CD4-positive, alpha-beta T cell (primary cell): ENCODE measurements at regions not wholly inside any gene's neighbourhood (a gene's known extent, or its start where the extent isn't known, plus 50 kb on each side); places are given as distances from the start of the nearest gene placed in this dataset.

Source experiments
- ATAC-seq: fragments of 200-7000 bp; cut with Tn5 transposase; one replicate; pipeline ENCODE4 v1.10.0; 2022; ENCODE audit warnings: mild to moderate bottlenecking; ENCODE audit not compliant: poor library complexity
- CTCF ChIA-PET: fragments of 350-600 bp; sonication (Branson Sonifier 250); formaldehyde crosslinking; loops from one replicate; lab custom pipeline; 2021; ENCODE audit warnings: antibody characterized with exemption, inconsistent platforms; lab: Charles Lee
- POLR2A ChIA-PET: fragments of 350-600 bp; sonication (Branson Sonifier 250); formaldehyde crosslinking; loops from one replicate; lab custom pipeline; 2021; ENCODE audit warnings: antibody characterized with exemption, inconsistent platforms; lab: Charles Lee
- DNase-seq, 14 experiments: peaks; one replicate each; pipeline ENCODE4 v3.0.0-alpha.2; 2013 to 2020; ENCODE audit warnings: mixed read lengths in 2 of 14
- H3K27ac ChIP-seq, 2 donors: one replicate each; pipeline versions ENCODE4 v1.5.1 to v1.7.0; 2013; ENCODE audit warnings: low read length in 2 of 2, low read depth in 1 of 2, mild to moderate bottlenecking in 1 of 2
- H3K27me3 ChIP-seq, 2 experiments: 1 replicate in 1 of 2; 2 replicates in 1 of 2; pipeline versions ENCODE4 v1.6.1 to v1.7.0; 2013; ENCODE audit warnings: low read length in 2 of 2, control low read depth in 1 of 2, mild to moderate bottlenecking in 1 of 2, moderate library complexity in 1 of 2; ENCODE audit not compliant: insufficient read depth in 2 of 2, control insufficient read depth in 1 of 2
- H3K36me3 ChIP-seq: one replicate; pipeline ENCODE4 v1.6.1; 2013; ENCODE audit warnings: low read length, control low read depth; ENCODE audit not compliant: insufficient read depth
- H3K4me1 ChIP-seq: one replicate; pipeline ENCODE4 v1.6.1; 2013; ENCODE audit warnings: low read length, control low read depth; ENCODE audit not compliant: insufficient read depth
- H3K4me3 ChIP-seq: one replicate; pipeline ENCODE4 v1.5.1; 2013; ENCODE audit warnings: mild to moderate bottlenecking, low read length, moderate library complexity
- H3K9me3 ChIP-seq, 2 experiments: 1 replicate in 1 of 2; 2 replicates in 1 of 2; pipeline versions ENCODE4 v1.6.1 to v1.7.0; 2013; ENCODE audit warnings: low read length in 2 of 2, mild to moderate bottlenecking in 2 of 2, control low read depth in 1 of 2, moderate library complexity in 1 of 2; ENCODE audit not compliant: control insufficient read depth in 1 of 2, insufficient read depth in 1 of 2
- H3K27ac Mint-ChIP-seq: one replicate; pipeline ENCODE4 v1.8.0; 2020; ENCODE audit warnings: mixed read lengths
- H3K27me3 Mint-ChIP-seq: one replicate; pipeline ENCODE4 v1.8.0; 2021; ENCODE audit warnings: mixed read lengths
- H3K36me3 Mint-ChIP-seq: one replicate; pipeline ENCODE4 v1.8.0; 2021; ENCODE audit warnings: low read depth, mixed read lengths
- H3K4me1 Mint-ChIP-seq: one replicate; pipeline ENCODE4 v1.8.0; 2021; ENCODE audit warnings: low read depth, mixed read lengths
- H3K4me3 Mint-ChIP-seq: one replicate; pipeline ENCODE4 v1.8.0; 2020; ENCODE audit warnings: mild to moderate bottlenecking, mixed read lengths
- H3K9me3 Mint-ChIP-seq: one replicate; pipeline ENCODE4 v1.8.0; 2020; ENCODE audit warnings: mixed read lengths
- CTCF ChIP-seq: fragments of 200-600 bp; IDR thresholded peaks from one replicate; pipeline ENCODE4 v1.8.0; 2022; ENCODE audit warnings: antibody characterized with exemption, mild to moderate bottlenecking
- intact Hi-C, 2 experiments: fragments of 100-400 bp; cut with DNase I in 1 of 2; cut with micrococcal nuclease in 1 of 2; formaldehyde crosslinking; loops; one replicate each; pipeline versions ENCODE4 v1.15.1 to v1.9.0; 2023 to 2025; cut with DNase I, micrococcal nuclease

GRCh38 chr7:12882710-12883109 lies 195.3 kb downstream of the ARL4A start:
- no peak for DNase-seq
- intact Hi-C loops: no loop called here
- H3K4me1 Mint-ChIP-seq: no peaks in the 10 kb centered on the region

GRCh38 chr7:12884033-12884432 lies 196.6 kb downstream of the ARL4A start:
- Mint-ChIP-seq H3K4me3 (no peak overlapping the region), H3K4me1 (no peaks in the 10 kb centered on the region), H3K9me3 (no peaks in the 10 kb centered on the region), H3K36me3 (no peaks in the 10 kb centered on the region), H3K27ac (no peak overlapping the region), H3K27me3 (peaks cover 27% of the 10 kb centered on the region)
- H3K27me3 ChIP-seq: no peaks in the 10 kb centered on the region
- DNase-seq (no peak), ATAC-seq (no peak)
- no peaks in the 10 kb centered on the region for H3K4me1 ChIP-seq
- no peaks in the 10 kb centered on the region for H3K36me3 ChIP-seq
- no peak overlapping the region for H3K27ac ChIP-seq
- TF ChIP-seq CTCF: no peak
- H3K9me3 ChIP-seq: no peaks in the 10 kb centered on the region
- no peak overlapping the region for H3K4me3 ChIP-seq
- ChIA-PET CTCF (no interaction called here), POLR2A (no interaction called here)
- intact Hi-C loops: no loop called here

More at GRCh38 chr7:12882710-12883109, 195.3 kb downstream of the ARL4A start:
- Histone ChIP-seq H3K4me3 (no peak overlapping the region), H3K36me3 (no peaks in the 10 kb centered on the region), H3K27ac (no peak overlapping the region), H3K27me3 (no peaks in the 10 kb centered on the region), H3K9me3 (no peaks in the 10 kb centered on the region), H3K4me1 (no peaks in the 10 kb centered on the region)
- ATAC-seq: no peak
- Mint-ChIP-seq H3K36me3 (no peaks in the 10 kb centered on the region), H3K4me3 (no peak overlapping the region), H3K27ac (no peak overlapping the region), H3K27me3 (peaks cover 25% of the 10 kb centered on the region), H3K9me3 (no peaks in the 10 kb centered on the region)
- TF ChIP-seq CTCF: no peak
- POLR2A ChIA-PET: no interaction called here
- CTCF ChIA-PET: interaction anchor here (0.6 to 1.0 kb wide), 3 partner anchors 17 to 316 kb away, joined by 3 read pairs; no protein-coding TSS in a partner anchor

GRCh38 chr7:12884856-12885440 lies 197.5 kb downstream of the ARL4A start:
- intact Hi-C loops: no loop called here
- H3K9me3 ChIP-seq: no peaks in the 10 kb centered on the region
- no peak overlapping the region for H3K4me3 Mint-ChIP-seq
- ChIA-PET CTCF (no interaction called here), POLR2A (no interaction called here)
- H3K27me3 ChIP-seq: no peaks in the 10 kb centered on the region
- H3K4me1 Mint-ChIP-seq: no peaks in the 10 kb centered on the region
- H3K4me1 ChIP-seq: no peaks in the 10 kb centered on the region
- TF ChIP-seq CTCF: no peak
- ATAC-seq (no peak), DNase-seq (no peak)
- H3K27ac Mint-ChIP-seq: no peak overlapping the region
- H3K27ac ChIP-seq: no peak overlapping the region
- H3K9me3 Mint-ChIP-seq: no peaks in the 10 kb centered on the region
- peaks cover 27% of the 10 kb centered on the region for H3K27me3 Mint-ChIP-seq
- no peaks in the 10 kb centered on the region for H3K36me3 ChIP-seq
- H3K36me3 Mint-ChIP-seq: no peaks in the 10 kb centered on the region
- H3K4me3 ChIP-seq: no peak overlapping the region
